ENCODE measurements at regions not wholly inside any gene's neighbourhood (a gene's known extent, or its start where the extent isn't known, plus 50 kb on each side); places are given as distances from the start of the nearest gene placed in this dataset.
"Not testable (repeated sequence)": the region's sequence is repeated elsewhere in the genome, so short reads cannot be mapped to it uniquely, and the experiment has no call there.

DNA sequence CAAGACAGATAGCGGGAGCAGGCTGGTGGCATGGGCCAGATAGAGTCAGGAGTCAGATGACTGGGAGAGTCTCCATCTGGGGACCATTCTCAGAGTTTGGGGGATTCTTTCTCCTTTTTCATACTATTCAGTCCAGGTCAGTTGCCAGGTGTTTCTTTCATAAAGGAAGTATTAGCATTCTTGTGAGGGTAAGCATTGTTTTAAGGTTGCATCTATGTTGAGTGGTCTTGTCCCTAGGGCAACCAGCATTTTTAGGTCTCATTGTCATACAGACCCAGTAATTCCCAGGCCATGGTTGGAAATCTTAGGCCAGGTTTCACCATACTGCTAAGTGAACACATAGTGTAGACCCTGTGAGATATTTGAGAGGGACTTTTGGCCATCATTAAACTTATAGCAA, 122.3 kb upstream of the POC5 start:
- DNase-seq: no peak

DNA sequence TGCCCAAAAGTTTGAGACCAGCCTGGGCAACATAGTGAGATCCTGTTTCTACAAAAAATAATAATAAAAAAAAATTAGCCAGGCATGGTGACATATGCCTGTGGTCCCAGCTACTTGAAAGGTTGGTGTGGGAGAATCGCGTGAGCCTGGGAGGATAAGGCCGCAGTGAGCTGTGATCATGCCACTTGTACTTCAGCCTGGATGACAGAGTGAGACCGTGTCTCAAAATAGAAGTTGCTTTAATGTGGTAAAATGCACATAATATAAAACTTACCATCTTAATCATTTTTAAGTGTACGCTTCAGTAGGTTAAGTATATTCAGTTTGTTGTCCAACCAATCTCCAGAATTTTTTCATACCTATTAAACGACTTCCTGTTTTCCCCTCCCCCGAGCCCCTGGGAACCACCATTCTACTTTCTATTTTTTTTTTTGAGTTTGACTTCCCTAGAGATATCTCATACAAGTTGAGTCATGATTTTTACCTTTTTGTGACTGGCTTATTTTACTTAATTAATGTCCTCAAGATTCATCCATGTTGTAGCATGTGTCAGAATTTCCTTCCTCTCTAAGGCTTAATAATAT, 120.1 kb upstream of the POC5 start:
- no peak for DNase-seq

DNA sequence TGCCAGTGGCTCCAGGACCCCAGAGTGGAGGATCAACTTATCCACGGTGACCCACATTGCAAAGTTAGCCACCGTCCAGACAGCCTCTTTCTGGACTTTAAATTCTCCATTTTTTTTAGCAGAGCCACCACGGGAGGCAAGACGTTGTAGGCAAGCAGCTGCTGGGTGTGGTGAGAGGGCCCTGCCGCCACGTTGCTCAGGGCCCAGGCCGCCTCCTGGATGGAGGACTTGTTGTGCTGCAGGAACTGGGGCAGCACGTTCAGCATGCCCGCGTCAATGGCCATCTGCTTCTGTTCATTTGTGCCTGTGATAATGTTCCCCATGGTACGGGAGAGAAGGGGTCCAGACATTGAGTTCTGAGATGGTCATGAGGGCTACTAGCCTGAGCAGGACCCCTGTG, 114.3 kb upstream of the POC5 start:
- DNase-seq: no peak

DNA sequence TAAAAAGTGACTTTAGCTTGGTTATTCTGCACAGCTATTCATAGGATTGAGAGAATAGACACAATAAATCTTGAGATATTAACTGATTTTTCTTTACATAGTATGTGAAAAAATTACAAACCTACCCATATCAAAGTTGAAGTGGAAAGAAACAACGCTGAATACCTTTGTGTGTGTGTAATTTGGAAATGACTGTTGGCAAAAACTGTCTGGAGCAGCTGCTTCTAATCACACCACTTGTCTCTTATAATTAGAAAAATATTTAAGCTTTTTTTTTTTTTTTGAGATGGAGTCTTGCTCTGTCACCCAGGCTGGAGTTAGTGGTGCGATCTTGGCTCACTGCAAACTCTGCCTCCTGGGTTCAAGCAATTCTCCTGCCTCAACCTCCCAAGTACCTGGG, 110.8 kb upstream of the POC5 start:
- DNase-seq: peak; percentile 2

DNA sequence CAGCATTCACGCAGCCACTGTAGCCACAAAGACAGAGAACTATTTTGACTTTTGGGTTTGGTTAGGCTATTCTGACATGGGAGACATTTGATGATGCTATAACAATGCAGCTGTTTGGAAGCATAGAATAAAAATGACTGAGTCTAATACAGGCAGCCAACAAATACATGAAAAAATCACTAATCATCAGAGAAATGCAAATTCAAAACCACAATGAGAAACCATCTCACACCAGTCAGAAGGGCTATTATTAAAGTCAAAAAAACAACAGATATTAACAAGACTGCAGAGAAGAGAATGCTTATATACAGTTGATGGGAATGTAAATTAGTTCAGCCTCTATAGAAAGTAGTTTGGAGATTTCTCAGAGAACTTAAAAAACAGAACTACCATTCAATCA, 107.1 kb upstream of the POC5 start:
- no peak for DNase-seq

DNA sequence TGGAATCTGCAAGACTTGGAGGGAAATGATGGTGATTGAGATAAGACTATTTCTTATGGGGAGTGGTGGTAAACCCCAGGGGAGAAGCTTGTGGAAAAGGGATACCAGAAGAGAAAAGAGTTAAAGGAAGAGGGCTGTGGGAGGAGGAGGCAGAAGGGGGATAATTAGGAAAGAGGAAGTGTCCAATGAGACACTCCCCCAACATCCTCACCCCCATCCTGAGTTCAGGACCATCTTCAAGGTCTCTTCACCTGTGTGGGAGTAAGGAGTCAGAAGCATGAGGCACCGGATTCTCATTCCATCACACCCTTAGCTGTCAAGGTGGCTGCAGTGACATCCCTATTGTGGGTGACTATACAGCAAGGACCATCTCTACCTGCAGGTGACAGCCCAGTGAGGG, 106.6 kb upstream of the POC5 start:
- DNase-seq: no peak

DNA sequence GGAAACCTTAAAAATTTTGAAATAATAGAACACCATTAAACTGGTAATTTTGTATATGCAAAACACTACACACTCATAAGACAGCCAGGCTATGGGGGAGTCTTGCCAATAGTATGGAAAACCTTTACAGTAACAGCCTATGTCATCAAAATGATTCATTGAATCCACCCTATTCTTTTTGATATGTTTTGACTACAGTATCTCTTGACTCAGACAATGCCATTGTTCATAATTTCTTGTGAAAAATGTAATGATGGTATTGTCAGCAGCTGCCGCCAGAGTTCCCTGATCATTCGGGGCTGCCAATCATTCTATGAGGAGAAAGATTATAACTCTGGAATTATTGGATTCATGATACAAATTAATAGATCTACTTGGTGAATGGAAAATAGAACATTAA, 101.4 kb upstream of the POC5 start:
- no peak for DNase-seq

DNA sequence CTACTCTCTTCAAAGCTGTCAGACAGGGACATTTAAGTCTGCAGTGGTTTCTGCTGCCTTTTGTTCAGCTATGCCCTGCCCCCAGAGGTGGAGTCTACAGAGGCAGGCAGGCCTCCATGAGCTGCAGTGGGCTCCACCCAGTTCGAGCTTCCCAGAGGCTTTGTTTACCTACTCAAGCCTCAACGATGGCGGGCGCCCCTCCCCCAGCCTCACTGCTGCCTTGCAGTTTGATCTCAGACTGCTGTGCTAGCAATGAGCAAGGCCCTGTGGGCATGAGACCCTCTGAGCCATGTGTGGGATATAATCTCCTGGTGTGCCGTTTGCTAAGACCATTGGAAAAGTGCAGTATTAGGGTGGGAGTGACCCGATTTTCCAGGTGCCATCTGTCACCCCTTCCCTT, 82.5 kb upstream of the POC5 start:
- DNase-seq: not testable (repeated sequence)

DNA sequence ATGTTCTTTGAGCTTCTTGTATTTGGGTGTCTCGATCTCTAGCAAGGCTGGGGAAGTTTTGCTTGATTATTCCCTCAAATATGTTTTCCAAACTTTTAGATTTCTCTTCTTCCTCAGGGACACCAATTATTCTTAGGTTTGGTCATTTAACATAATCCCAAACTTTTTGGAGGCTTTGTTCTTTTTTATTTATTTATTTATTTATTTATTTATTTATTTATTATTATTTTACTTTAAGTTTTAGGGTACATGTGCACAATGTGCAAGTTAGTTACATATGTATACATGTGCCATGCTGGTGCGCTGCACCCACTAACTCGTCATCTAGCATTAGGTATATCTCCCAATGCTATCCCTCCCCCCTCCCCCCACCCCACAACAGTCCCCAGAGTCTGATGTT, 52.1 kb upstream of the POC5 start:
- not testable (repeated sequence) for DNase-seq

Measured in NCI-H1105 treated with DMSO at 0.1 percent for 48 hours (cell line).